SW480 (cell line): ENCODE measurements at regions not wholly inside any gene's neighbourhood (a gene's known extent, or its start where the extent isn't known, plus 50 kb on each side); places are given as distances from the start of the nearest gene placed in this dataset.

Experiments used
- DNase-seq: peaks from one replicate; pipeline ENCODE4 v3.0.0-alpha.2; 2016; ENCODE audit warnings: low spot score

DNA sequence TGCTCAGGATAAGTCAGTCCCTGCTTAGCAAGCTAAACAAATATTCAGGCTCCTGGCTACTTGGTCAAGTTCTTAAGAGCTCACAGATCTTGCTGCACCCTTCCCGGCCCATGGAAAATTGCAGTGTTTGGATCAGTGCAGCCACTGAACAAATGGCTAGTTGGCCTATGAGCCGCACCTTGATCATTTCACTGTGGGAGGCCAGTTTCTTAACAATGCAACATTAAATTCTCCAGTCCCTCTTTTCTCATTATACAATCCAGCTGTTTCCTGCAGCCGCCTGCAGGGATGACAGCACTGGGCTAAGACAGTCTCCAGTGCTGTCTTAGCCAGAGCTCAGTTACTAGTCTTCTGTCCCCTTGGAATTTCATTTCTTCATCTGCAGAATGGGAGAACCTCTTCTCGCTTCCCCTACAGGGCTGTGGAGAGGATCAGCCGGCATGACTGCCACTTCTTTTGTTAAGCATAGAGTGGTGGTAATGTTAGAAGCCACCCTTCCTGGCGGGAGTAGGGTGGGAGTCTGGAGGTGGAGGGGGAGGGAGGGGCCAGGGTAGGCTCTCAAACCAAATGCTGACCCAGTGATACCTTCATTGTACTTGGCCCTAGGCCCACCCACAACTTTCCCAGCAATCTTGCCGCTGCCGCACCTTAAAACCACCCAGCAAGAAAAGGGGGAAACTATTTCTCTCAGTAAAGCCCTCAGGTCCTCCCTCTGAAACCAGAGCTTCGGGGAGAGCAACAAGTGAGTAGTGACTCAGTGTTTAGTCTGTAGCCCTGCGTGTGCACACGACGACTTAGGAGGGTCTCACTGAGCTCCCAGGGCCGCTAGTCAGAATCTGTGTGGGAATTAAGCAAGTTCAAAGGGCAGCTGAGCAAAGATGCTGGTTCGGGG, 145.7 kb downstream of the NUAK1 start:
- DNase-seq = no peak

DNA sequence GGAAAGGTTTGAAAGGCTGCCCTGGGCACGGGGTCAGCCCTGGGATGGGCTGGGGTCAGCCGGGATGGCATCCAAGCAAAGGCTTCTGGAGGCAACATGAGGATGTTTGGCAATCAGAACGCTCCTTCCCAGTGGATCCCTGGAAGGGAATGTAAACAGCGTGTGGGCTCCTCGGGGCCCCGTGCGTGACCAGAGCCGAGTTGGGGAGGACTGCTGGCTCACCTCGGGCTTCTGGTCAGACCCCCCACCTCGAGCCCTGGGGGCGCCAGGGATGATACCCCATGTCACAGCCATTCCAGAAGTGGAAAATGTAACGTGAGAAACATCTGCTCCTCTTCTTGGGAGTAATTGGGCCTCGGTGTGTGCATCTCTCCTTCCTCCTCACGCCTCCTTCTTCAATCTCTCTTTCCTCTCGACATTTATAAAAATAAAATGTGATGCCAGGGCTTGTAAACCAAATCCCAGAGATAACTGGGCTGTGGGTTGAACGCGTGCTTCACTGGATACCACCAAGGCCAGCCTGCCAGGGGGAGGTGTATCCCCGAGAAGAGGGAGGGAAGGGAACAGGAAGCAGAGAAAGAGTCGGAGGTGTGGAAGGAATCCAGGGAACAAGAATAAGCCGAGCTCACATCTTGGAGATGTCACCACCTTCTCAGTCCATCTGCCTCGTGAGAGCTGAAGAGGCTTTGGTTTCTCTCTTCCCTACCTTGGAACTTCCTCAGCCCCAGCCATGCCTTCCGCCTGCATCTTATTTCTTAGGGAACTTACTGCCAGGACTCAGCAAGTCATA, 144.8 kb downstream of the NUAK1 start:
- no peak for DNase-seq

- no peak for DNase-seq
Measured at GRCh38 chr12:105995961-105996431, 142.8 kb downstream of the NUAK1 start.

DNA sequence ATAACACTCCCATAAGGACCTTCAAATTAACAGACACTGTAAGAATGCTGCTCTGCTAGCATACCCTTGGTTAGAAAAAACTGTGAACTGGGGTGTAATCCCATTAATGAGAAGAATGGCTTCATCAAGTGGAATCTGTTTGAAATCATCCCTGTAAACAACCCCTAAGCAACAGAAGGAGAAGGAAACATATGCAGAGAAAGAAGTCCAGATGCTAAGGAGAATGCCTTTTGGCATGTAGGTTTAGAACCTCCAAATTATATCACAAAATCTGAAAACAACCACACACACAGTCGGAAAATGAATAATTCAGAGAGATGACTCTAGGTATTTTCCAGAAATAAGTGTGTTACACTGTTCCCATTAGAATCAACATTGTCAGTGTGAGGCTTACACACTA, 140.2 kb downstream of the NUAK1 start:
- no peak for DNase-seq

- DNase-seq = peak; percentile 9
Measured at GRCh38 chr12:106000382-106001104, 138.2 kb downstream of the NUAK1 start.

GRCh38 chr12:106001105-106001836, 137.5 kb downstream of the NUAK1 start:
- DNase-seq = no peak

GRCh38 chr12:106001837-106002218, 136.9 kb downstream of the NUAK1 start:
- DNase-seq = no peak

DNA sequence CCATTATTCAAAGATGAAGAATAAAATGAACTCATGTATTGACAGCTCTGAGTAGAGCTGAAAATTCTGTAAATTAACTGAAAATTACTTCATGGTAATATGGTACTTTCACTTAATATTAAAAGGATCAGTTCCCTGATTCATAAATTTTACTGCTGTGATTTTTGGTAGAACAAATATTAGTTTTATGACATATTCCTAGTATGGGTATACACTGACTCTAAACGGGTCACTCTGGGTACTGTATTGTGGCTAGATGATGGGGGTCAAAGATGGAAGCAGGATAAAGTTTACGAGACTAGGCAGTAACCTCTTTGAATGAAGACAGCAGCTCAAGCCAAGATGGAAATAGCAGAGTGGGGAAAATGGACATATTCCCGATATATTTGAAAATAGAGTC, 135.5 kb downstream of the NUAK1 start:
- DNase-seq = no peak

DNA sequence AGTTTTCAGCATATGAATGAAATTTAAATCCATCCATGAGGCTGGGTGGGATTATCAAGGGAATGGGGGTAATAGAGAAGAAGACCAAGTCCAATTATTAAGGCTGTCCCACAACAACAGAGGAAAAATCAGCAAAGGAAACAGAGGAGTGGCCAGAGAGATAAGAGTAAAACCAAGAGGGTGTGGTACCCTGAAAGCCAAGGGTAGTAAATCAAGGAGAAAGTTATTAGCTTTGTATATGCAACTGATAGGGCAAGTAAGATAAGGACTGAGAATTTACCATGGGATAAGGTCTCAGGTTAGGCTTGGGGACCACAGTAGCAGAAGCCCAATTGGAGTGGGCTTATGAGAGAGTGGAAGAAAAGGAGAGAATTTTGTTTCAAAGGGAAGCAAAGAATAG, 134.5 kb downstream of the NUAK1 start:
- no peak for DNase-seq

DNA sequence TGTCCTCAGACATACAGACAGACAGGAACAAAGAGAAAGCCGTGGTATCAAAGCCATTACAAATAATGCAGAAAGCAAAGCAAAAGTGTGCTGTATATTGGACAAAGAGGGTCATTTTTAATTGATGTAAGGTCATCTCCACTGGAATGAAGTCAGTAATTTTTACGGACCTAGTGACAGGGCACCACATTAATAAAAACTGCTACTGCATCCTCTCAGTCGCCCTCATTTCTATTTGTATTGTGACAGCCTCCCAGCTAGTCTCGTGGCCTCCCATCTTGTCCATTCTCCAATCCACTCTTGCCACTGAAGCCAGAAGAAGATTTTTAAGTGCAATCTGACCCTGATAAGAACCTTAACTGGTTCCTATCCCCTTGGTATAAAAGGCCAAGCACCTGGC, 132.4 kb downstream of the NUAK1 start:
- no peak for DNase-seq

GRCh38 chr12:106006940-106007339, 131.8 kb downstream of the NUAK1 start:
- no peak for DNase-seq

- no peak for DNase-seq
Measured at GRCh38 chr12:106010741-106011140, 128.0 kb downstream of the NUAK1 start.
